ENCODE measurements at regions not wholly inside any gene's neighbourhood (a gene's known extent, or its start where the extent isn't known, plus 50 kb on each side); places are given as distances from the start of the nearest gene placed in this dataset.
A peak's percentile ranks its signal among the peaks of the same experiment; 100 is the strongest.

DNA sequence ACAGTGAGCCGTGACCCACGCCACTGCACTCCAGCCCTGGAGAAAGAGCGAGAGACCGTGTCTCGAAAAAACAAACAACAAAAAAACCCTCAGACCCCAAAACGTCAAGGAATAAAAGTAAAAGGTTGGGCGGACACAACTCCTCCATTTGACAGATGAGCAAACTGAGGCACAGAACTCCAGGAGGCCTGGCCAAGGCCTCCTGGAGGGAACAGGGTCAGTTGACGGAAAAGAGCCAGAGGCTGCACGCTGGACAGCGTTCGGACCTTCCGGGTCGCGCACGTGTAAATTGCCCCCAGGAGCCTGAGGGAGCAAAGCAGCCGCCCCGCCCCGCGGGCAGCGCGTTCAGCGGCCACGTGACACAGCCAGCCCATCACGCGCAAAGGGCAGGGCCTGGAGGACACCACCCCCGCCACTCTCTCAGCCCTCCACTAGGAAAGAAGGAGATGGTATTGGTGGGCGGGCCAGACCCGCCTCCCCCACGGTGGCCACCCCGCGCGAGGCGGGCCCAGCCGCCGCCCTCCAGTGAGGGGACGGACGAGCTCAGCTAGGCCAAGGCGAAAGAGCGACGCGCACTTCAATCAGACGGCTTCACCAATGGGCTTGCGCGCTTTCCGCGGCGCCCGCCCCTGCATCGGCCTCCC lies 81.5 kb downstream of the PTPDC1 start:
- TF ChIP-seq, protein P1, sequence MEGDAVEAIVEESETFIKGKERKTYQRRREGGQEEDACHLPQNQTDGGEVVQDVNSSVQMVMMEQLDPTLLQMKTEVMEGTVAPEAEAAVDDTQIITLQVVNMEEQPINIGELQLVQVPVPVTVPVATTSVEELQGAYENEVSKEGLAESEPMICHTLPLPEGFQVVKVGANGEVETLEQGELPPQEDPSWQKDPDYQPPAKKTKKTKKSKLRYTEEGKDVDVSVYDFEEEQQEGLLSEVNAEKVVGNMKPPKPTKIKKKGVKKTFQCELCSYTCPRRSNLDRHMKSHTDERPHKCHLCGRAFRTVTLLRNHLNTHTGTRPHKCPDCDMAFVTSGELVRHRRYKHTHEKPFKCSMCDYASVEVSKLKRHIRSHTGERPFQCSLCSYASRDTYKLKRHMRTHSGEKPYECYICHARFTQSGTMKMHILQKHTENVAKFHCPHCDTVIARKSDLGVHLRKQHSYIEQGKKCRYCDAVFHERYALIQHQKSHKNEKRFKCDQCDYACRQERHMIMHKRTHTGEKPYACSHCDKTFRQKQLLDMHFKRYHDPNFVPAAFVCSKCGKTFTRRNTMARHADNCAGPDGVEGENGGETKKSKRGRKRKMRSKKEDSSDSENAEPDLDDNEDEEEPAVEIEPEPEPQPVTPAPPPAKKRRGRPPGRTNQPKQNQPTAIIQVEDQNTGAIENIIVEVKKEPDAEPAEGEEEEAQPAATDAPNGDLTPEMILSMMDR (IDR thresholded peaks at IDR 0.05): peak in 1 of 3 experiments; percentile 1
- no peak for TF ChIP-seq POLR2A (IDR thresholded peaks at IDR 0.05)
